ENCODE measurements at regions not wholly inside any gene's neighbourhood (a gene's known extent, or its start where the extent isn't known, plus 50 kb on each side); places are given as distances from the start of the nearest gene placed in this dataset.
A peak's percentile ranks its signal among the peaks of the same experiment; 100 is the strongest.

DNA sequence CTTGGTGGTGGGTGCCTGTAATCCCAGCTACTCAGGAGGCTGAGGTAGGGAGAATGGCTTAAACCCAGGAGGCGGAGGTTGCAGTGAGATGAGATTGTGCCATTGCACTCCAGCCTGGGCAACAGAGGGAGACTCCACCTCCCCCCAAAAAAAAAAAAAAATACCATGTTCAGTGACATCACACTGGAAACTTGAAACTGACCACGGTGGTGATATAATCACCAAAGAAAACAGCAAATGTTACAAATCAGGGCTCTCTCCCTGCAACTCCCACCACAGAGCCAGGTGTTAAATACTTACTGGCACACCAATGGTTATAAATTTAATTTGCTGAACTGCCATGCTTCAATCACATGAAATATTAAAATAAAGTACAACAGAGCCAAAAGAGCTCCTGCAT is 81.4 kb downstream of the ZNF608 start:
- FAIRE-seq (no peak), DNase-seq (ENCODE audit: extremely low spot score, insufficient read length, low read depth) (no peak)

DNA sequence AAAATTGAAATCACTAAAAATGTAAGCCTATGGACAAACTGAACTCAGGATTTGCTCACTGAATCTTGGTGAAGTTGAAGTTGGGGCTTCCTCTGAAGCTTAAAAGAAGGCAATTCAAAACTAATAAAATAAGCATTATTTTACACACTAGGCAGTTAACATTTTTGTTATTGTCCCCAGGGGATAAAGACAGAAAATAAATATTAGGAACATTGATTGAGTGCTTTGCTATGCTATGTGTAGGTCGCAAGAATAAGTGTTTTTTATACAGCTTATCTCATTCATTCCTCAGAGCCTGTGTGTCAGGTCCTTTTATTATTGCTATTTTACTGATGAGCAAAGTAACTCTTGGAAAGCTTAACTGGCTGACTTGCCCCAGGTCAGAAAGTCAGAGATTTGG is 82.2 kb downstream of the ZNF608 start:
- FAIRE-seq: no peak

DNA sequence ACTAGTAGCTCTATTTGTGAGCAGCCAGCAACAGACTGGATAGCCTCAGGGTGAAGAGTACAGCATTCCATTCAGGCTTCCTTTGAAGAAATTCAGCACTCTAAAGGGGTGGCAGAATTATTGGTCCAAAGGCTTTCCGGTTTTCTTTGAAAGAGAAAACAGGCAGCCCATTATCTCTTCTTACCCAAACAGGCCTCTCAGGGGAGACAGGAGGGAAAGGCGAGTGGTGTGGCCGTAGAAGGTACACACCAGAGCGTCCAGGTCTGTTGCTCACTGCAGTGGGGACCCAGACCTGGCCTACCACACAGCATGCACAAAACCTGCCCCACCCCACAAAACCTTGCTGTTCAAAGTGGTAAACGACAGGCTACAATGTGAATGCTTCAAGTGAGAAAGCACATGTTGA is 83.3 kb downstream of the ZNF608 start:
- DNase-seq (ENCODE audit: extremely low spot score, insufficient read length, low read depth) (no peak), FAIRE-seq (no peak)

More for the DNA sequence above, 82.2 kb downstream of the ZNF608 start:
- DNase-seq (ENCODE audit: extremely low spot score, insufficient read length, low read depth): no peak

DNA sequence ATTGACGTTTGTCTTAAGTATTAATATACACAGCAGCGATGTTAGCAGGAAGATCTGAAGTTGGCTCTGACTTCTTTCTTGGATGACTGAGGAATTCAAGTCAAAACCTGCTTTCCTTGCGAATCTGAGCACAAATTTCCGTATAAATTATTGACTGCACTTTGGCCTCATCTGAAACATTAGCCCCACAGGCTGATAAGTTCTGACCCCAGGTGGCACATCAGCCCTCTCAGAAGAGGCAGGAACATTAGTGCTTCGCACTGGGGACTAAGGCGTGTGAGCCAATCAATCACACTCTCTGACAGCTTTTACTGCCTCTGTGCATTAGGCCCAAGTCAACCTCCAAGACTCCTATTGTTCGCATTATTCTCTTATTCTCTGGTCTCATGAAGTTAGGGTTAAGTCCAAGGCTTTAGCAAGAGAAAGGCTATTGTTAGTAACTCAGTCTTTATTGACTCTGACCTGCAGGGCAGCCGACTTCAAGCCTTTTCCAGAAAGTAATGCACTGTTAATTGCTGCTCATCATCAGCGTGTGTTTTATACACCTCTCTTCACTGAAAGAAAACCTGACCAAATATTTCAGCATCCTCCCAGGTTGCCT is 84.2 kb downstream of the ZNF608 start:
- FAIRE-seq (no peak), DNase-seq (ENCODE audit: extremely low spot score, insufficient read length, low read depth) (no peak)

DNA sequence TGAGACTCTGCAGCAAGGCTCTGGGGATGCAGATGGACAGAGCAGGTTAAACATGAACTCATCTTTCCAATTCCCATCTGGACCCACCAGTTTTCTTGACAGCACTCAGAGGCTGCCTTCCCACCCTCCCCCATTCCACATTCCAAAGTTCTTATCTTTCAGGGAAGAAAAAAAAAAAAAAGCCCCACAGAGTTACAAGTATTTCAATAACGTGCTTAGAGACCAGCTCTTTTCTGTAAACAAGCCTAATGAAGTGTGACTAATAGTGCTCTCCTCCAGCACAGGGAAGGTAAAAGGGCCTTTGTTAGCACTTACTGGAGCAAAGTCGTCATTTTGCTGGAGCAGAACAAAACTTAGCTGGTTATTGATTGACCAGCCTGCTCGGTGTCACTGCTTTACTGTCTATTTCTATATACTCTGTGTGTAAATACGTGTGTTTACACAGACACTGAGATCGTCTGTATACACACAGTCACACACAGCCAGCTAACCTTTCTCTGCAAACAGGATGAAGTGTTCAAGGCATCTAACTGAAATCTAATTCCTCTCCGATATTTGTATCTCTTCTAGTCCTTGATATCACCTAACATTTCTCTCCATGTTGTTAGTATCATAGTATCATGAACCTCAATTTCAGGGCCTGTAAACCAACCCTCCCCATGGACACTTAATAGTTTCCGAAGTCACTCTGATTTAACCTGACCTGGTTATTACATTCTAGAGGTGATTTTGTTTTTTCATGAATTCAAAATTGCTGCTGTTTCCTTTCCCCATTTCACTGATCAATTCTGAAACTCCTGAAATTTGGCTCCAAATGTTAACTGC is 84.9 kb downstream of the ZNF608 start:
- FAIRE-seq (no peak), DNase-seq (ENCODE audit: extremely low spot score, insufficient read length, low read depth) (no peak)

DNA sequence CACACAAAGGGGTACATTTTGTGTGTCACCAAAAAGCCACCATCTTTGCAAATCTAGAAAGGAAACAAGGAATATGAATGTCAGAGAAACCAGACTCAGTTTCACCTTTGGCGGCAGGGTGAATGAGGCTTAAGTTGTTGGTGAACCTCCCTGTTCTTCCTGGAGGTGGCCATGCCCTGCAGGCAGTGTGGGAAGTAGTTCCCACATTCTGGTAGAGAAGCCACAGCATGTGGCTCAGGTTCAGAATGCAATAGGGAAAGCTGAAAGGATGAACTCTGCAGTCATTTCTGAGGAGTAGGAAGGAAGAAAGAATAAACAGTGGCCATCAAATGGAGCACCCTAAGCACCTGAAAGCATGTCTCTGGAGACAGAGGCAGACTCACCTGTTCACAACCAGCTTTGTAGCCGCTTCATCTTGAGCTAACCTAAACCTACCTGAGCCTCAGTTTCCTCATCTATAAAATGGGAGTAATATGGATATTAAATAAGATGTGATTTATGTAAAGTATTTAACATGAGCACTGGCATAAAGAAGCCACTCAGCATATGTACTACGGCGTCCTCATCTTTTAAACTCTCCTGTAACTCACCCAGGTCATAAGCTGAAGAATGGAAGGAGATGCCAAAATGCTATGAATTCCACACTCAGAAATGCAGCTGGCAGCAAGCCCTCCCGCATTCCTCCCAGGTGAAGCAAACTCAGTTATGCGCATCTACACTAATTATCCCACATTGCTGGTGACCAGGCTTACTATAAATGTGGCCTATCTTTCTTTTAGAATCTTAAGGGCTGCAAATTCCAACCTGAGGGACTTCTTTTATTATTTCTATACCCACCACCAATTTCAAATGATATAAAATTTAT is 86.0 kb downstream of the ZNF608 start:
- DNase-seq (ENCODE audit: extremely low spot score, insufficient read length, low read depth) (no peak), FAIRE-seq (no peak)

DNA sequence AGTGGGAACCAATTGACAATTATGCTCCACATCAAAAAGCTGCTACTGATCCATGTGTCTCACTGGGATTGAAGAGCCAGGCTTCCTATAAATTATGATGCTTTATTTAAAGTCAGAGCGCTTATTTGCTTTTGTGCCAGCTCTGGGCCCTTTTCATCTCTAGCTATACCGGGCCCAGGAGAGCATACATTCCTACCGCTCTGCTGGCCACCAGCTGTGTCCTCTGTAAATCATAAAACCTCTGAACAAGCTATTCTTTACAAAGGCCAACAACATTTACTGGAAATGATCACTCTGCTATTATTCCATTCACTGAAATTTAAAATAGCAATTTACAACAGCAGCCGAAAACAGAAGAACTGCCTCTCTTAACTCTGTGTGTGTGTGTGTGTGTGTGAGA is 86.6 kb downstream of the ZNF608 start:
- FAIRE-seq (no peak), DNase-seq (ENCODE audit: extremely low spot score, insufficient read length, low read depth) (no peak)

DNA sequence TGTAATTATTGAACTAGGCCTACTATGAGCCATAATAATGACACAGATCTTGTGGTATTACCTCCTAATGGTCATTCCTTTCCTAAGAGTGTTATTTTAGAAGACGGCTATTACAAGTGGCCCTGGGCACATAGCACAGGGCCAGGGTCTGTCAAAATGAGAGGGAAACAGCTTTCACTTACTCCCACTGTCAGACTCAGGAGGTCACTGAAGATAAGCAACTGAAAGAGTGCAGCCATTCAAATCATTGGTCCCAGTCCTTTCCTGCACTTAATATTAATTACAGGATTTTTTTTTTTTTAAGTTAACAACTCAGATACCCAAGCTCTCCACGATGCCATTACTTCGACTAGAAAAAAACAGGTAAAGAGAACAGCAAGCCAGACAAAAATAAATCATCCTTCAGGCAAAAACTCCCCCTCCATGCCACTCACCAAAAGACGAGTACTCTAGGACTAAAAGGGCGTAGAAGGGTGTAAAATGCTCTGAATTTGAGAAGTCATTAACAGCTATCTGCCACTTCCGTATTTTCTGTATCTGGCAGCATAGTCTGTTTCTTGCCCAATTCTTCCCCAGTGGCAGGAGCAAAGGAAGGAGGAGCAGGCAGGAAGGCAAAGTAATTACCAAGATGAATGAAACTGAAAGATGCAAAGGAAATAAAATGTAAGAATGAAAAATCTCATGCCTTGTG is 87.4 kb downstream of the ZNF608 start:
- DNase-seq (ENCODE audit: extremely low spot score, insufficient read length, low read depth) (no peak), FAIRE-seq (peak; percentile 33)

DNA sequence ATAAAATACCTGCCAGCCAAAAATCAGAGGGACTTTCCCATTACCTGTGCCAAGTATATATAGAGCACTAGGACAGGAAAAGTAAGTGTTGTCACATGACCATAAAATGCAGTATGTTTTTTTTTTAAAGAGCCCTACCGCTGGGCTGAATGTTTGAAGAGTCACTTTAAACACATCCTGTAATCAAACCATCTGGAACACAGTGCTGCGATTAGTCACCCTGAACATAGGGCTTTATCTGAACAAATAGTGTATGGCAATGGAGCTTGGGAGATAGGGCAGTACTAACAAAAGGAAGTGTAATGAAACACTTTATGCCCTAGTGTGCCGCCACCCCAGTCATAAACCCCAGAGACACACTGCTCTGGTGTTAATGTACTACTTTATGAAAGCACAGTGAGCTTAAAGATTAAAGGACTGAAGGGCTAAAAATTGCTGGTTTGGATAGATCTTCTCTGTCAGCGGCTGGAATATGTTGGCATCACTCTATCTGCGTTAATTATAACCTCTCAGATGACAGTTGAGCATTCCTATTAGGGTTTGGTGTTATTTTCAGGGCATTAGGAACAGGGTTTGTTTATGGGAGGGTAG is 90.4 kb downstream of the ZNF608 start:
- FAIRE-seq (peak; percentile 48), DNase-seq (ENCODE audit: extremely low spot score, insufficient read length, low read depth) (no peak)

DNA sequence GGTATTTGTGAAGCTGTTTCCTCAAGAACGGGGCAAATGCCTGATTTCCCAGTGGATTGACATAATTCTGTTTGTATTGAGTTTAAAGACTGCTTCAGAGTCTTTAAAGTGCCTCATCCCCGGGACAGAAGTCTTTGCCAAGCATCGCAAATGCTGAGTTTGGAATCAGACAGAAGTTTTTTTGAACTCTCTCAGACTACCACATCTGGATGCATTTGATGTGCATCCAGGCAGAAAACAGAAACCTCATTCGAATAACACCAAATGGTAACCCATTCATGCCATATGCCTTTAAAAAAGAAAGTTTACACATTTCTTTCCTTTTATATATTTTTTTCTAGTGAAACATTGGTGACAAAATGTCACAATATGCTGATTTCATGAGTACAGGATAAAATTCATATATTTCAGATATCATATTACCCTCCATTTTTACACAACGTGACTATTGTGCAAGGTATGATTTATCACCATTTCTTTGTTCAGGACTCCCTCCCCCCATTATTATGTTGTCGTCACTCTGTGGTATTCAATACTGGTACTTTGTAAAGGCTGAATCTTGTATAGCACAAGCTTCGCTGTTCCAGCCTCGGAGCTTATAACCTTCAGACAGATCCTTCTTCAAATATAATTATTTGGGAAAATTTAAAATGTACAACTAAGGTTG is 91.1 kb downstream of the ZNF608 start:
- DNase-seq (ENCODE audit: extremely low spot score, insufficient read length, low read depth) (no peak), FAIRE-seq (no peak)

DNA sequence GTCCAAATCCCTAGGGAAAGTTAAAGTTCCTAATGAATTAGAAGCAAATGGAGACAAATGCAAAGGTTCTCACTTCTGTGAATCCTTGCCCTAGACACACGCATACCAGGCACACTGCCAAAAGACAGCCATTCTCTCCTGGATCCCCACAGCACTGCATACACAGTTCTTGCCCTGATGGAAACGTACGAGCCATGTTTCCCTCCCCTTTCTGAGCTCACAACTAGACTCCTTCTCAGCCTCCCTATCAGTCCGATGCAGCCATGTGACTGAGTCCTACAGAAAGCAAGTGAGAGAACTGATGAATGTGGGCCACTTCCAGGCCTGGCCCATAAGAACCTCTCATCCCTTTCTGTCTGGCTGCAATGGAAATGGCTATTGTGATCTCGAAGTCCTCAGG is 92.0 kb downstream of the ZNF608 start:
- no peak for DNase-seq (ENCODE audit: extremely low spot score, insufficient read length, low read depth)
- no peak for FAIRE-seq

DNA sequence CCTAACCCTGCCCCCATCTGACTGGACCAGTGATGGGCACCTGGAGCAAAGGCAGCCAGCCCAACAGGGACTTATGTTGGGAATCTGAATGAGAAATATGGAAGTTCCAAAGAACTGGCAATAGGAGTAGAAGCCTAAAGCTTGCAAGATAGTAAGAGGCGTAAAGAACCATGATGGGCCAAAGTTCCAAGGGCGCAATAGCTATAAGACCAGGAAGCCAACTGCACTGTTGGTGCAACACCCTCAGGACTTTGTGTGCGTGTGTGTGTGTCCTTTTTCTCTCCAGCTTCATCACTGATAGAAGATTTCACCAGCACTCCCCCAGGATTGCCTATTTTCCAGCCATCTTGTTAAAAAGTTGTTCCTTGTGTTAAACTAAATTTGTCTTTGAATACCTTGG is 92.8 kb downstream of the ZNF608 start:
- DNase-seq (ENCODE audit: extremely low spot score, insufficient read length, low read depth) (no peak), FAIRE-seq (no peak)

DNA sequence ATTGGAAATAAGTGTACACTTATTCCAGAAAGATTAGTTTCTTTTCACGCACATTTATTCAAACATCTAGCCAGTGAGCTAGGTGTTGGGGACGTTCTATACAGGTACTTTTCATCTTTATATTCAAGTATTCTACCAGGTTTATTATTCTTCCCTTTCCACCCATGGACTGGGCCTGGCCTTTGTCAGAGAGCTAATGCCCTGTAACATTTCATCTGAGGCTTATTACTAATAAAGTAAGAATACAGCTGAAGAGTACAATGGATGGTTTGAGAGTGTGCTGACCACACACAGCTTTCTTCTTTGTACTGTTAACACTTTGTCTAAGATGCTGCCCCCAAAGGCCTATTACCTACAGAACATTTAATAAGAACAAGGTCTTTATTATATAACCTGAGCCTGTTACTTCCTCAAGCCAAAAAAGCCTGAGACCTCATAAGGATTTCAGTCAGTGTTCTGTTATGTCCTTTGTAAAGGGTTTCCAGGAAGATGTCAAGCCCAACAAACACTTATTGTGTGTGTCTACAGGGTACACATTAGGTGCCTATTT is 93.5 kb downstream of the ZNF608 start:
- DNase-seq (ENCODE audit: extremely low spot score, insufficient read length, low read depth) (no peak), FAIRE-seq (no peak)

DNA sequence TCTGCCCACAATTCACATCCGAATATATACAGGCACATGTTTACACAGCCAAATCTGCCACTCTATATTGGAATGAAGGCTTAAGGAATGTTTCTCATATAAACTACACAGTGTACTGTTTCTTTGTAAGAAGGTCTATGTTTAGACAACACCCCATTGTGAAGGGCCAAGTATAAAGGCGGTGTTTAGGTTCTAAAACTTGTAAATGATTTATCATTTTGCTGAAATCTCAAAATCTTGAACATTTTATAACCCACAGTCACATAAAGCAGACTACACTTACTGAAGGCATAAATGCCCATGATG is 94.0 kb downstream of the ZNF608 start:
- DNase-seq (ENCODE audit: extremely low spot score, insufficient read length, low read depth): no peak
- no peak for FAIRE-seq

DNA sequence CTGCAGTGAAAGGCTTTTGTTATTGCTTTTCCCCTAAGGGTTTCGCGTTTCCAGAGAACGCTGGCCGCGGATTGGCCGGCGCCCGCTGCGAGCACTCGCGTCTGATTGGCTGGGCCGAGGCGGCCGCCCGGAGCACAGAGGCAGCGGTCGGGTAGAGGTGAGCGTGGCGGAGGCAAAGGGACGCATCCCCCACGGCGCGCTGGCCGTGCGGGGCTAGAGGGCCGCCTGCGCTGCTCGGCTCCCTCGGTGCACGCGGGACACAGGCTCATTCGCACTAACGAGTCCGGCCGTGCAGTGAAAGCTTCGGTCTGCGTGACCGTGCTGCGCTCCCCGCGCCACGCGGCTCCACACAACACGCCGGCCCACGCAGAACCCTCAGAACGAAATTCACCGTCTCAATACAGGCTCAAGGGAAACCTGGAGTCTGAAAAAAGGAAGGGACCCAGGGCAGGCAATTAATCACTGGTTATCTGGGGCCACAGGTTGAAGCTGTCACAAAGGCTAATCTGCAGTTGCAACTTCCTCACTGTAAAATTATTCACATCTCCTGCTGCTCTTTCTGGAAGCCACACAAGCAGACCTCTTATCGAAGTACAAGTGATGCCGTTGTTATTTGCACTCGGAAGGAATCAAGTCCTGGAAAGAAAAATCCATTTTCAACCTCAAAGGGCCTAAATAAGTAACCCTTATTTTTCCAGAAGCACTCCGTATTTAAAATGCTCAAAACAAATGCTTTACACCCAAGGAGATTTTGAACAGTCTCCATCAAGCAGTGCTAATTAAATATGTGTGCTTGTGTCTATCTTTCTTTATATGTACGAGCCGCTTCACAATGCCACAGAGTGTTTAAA is 94.6 kb downstream of the ZNF608 start:
- FAIRE-seq: peak; percentile 63
- DNase-seq (ENCODE audit: extremely low spot score, insufficient read length, low read depth): peak; percentile 33

DNA sequence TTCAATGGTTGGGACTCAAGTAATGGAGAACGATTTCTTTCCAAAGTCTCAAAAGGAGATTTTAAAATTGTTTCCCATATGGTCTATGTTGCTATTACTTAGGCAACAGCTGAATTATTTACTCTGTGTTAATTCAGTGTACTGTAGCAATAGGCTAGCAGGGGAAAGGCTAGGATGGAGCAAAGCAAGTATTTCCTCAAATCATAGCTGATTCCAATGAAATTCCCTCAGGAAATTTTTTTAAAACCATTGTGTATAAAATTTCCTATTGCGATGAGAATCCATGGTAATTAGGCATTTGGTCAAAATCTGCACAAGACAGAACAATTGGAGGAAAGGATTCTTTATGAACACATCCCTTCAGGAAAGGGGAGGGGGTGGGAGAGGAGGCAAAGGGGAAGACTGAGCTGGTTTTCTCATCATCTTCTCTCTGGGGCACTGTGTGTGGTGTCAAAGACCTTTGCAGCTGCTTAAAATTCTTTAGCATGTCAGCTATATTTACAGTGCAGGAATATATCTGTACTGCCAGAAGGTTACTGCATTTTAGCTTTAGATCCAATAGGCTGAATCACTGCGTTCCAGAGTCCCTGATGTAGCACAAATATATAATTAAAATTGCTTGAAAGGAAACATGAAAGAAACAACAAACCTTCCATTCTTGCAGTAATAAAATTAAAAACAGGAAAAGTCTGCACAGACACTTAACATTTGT is 95.3 kb downstream of the ZNF608 start:
- DNase-seq (ENCODE audit: extremely low spot score, insufficient read length, low read depth): no peak
- FAIRE-seq: no peak

DNA sequence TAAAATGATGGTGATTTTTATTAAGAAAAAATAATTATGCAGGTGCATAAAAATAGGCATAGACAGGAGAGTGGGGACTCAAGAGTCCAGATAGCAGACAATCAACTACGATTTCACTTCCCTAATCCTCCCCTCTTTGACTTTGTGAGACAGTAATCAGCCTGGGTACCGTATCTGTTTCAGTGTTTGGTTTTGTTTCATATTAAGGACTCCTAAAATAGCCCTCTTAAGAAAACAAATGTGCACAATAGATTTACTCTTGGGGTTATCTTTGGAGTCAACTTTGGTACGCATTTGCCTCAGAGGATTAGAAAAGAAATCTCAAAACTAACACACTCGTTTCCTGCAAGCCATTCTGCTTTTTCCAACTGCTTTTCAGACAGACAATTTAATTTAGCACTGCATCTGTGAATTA is 96.3 kb downstream of the ZNF608 start:
- FAIRE-seq: no peak
- peak; percentile 32 for DNase-seq (ENCODE audit: extremely low spot score, insufficient read length, low read depth)

Measured in GM18507 (cell line).